GM18519 (cell line): ENCODE measurements at regions not wholly inside any gene's neighbourhood (a gene's known extent, or its start where the extent isn't known, plus 50 kb on each side); places are given as distances from the start of the nearest gene placed in this dataset.
A peak's percentile ranks its signal among the peaks of the same experiment; 100 is the strongest.

Source experiments
- ATAC-seq: cut with Tn5 transposase; IDR thresholded peaks from one replicate; pipeline ENCODE4 v1.9.1; 2021; ENCODE audit warnings: mild to moderate bottlenecking, moderate library complexity; ENCODE audit not compliant: unreplicated experiment, low FRiP score

- no peak for ATAC-seq
Observed at GRCh38 chr4:81375745-81376144, 96.0 kb downstream of the RASGEF1B start.

- ATAC-seq: no peak
Observed at GRCh38 chr4:81369886-81370285, 101.8 kb downstream of the RASGEF1B start.

DNA sequence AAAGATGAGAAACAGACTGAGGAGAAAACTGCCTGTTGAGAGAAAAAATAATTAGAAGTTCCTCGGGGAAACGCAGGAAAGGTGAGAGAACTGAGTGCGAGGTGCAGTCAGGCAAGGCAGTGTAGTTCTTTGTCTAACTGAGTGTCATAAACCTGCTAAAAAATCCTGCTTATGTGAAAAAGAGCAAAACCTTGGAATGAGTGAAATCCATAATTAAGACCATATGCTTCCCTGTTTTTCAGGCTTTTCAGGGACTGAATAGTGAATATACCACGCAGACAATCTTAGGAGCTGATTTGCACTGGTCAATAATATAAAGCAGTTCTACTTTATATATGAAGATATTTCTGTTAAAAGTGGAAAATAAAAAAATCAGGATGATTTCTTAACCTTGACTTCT lies 104.9 kb downstream of the RASGEF1B start:
- no peak for ATAC-seq

DNA sequence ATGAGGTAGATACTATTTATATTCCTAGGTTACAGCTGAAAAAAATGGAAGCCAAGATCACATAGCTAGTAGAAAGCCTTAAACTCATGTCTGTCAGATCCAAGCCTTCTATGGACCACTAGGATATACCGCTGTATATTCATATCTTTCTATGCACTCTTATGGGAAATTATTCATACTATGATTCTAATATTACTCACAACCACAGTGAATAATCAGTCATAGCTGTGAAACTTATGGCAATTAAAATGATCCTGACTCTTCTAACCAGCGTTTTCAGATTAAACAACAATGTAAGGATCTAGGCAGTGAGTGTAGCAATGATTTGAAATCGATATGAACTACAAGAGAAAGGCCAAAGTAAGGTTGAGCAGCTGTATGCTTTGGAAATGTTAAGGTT lies 111.0 kb downstream of the RASGEF1B start:
- no peak for ATAC-seq

GRCh38 chr4:81359207-81359606 lies 112.5 kb downstream of the RASGEF1B start:
- no peak for ATAC-seq

- ATAC-seq: no peak
Observed at GRCh38 chr4:81358154-81358553, 113.6 kb downstream of the RASGEF1B start.

DNA sequence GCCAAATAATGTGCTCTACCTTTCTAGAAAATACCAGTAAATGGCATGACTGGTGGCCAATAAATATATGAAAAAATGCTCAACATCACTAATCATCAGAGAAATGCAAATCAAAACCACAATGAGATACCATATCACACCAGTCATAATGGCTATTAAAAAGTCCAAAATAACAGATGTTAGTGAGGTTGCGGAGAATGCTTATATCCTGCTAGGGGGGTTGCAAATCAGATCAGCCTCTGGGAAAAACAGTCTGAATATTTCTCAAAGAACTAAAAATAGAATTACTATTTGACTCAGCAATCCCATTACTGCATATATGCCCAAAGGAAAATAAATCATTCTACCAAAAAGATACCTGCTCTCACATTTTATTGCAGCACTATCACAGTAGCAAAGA lies 115.1 kb downstream of the RASGEF1B start:
- ATAC-seq: no peak

GRCh38 chr4:81355136-81355535 lies 116.6 kb downstream of the RASGEF1B start:
- ATAC-seq: no peak

GRCh38 chr4:81353861-81354260 lies 117.8 kb downstream of the RASGEF1B start:
- ATAC-seq: no peak

DNA sequence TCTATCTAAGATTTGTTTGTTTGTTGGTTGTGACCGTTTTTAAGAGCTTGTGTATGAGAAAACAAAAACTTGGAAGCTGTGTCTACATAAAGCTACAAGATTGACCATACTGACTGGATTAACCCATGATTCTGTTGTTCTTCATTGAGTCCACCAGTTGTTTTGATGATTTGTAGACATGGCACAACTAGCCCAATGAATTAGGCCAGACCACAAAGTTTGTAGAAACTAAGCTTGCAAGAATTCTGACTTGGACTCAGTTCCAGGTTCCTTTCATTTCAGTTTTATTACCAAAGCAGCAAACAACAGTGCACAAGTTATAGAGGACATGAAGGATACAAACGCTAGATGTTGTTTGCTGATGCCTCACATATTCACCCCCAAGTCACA lies 119.3 kb downstream of the RASGEF1B start:
- ATAC-seq: no peak

GRCh38 chr4:81351654-81352445 lies 119.9 kb downstream of the RASGEF1B start:
- peak; percentile 79 for ATAC-seq

DNA sequence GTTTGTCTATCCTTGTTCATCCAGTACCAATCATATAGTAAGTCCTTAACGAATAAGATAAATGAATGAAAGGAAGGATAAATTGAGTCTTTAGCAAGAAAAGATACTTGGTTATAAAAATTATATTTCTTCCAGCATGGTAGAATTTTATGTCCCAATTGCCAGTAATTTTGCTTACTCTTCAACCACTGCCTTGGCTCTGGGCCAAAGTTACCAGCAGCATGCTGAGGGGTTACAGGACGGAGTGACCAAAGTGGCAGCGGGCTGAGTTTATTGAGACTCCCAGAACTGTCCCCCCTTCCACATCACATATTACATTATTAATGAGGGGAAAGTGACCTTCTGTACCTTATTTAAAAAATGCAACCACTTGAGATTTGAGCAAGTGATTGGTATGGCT lies 121.7 kb downstream of the RASGEF1B start:
- no peak for ATAC-seq

- ATAC-seq: no peak
Observed at GRCh38 chr4:81348778-81349094, 123.0 kb downstream of the RASGEF1B start.

DNA sequence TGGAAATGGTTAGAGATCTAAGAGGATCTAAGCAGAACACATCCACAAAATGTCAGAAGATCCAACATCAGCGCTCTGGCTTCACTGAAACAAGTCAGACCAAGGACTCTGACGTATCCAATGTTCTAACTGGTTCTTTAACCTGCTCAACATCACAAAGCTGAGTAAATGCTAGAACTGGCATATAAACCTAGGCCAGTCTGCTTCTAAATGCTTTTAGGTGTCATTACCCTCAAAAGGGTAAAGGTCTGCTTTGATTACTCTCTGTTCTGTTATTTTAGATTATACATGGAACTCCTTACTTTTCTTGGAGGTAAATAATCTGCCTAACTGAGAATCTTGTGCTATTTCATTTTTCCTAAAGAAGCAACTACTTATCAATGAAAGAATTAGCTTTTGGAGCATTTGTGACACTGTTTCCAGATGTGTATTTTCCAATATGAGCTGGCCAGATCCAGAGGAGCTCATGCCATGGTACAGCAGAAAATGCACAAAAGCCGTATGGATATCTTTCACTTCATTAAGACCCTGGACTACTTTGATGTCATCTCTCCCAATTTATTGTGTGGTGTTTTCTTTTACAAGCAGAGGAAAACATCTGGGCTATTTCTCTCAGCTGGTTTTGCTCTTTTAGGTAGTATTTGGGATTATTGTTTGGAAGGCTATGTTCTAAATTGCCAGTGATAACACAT lies 123.5 kb downstream of the RASGEF1B start:
- ATAC-seq: no peak

GRCh38 chr4:81346719-81347118 lies 125.0 kb downstream of the RASGEF1B start:
- ATAC-seq: no peak

- ATAC-seq: no peak
Observed at GRCh38 chr4:81343536-81343935, 128.2 kb downstream of the RASGEF1B start.

- no peak for ATAC-seq
Observed at GRCh38 chr4:81343046-81343445, 128.0 kb upstream of the PRKG2 start.

GRCh38 chr4:81337211-81337610 lies 122.2 kb upstream of the PRKG2 start:
- no peak for ATAC-seq

DNA sequence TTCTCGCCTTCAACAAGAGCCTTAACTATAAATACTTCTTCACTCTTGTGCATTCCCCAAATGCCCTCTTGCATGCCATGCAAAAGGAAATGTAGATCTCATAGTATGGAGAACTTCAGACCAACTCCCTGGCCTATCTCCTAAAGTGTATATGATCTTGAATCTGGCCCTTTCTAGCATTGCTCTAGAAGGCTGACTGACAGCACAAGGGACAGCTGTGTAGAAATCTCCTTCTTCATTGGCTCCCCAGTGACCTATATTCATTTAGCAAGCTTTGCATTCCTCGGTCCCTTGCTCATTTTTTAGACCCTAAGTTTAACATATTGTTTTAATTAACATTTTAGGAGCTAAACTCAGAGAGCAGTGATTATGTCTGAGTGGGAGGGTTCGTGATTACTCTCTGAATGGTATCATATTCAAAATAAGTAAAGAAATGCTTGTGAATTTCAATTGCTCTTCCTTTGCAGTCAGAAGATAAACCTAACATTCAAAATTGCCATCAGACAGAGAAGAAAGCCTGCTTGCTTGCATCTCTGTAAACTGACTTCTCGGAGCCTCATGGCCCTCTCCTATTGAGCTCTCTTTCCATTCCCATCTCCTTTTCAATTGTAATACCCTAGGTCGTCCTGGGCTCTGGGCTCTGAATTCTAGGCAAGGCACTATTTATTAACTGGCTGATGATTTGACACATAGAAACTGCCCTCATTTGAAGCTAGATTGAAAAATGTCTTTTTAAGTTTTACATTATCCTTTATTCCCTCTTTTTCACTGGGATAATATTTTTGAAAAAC lies 120.3 kb upstream of the PRKG2 start:
- no peak for ATAC-seq

- no peak for ATAC-seq
Observed at GRCh38 chr4:81330018-81330417, 115.0 kb upstream of the PRKG2 start.

- no peak for ATAC-seq
Observed at GRCh38 chr4:81326581-81326980, 111.6 kb upstream of the PRKG2 start.
